Activated gamma-delta T cell (primary cell): ENCODE measurements at regions not wholly inside any gene's neighbourhood (a gene's known extent, or its start where the extent isn't known, plus 50 kb on each side); places are given as distances from the start of the nearest gene placed in this dataset.
"Not testable (repeated sequence)": the region's sequence is repeated elsewhere in the genome, so short reads cannot be mapped to it uniquely, and the experiment has no call there.

ENCODE experiments used
- DNase-seq: peaks from one replicate; lab custom pipeline; 2025; lab: John Stamatoyannopoulos, UW

DNA sequence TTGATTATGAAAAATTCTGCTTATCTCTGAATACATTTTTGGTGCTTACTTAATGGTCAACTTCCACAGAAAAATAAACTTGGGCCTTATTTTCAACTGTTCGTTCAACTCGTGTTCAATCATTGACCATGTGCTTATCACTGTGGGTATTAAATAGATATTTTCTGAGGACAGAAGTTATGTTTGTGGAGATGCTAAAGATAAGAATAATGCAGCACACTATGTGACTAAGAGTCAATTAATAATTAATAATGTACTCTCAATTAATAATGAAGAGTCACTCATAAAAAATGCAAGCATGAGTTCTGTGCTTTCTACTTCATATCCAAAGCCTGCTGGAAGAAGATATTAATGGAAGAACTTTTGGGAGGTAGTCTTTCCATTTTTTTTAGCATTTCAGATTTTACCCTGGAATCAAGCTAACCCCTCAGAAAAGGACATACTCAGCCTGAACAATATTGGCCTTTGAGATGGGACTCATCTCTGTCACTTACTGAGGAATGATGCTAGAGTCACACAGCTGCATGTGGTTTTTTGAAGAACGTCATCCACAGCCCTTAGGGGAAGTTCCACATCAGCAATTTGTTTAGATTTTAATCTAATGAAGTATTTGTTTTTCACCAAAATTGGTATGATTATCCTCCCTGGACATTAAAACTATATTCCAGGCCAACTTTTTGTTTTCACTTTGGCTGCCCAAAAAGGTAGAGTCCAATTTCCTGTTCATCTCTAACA, 191.9 kb upstream of the CRIM1 start:
- DNase-seq: no peak

DNA sequence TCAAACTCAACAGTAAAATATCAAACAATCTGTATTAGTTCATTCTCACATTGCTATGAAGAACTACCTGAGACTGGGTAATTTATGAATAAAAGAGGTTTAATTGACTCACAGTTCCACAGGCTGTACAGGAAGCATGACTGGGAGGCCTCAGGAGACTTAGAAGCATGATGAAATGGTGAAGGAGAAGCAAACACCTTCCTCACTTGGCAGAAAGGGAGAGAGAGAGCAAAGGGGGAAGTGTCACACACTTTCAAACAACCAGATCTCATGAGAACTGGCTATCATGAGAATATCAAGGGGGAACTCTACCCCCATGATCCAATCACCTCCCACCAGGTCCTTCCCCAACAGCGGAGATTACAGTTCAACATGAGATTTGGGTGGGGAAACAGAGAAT, 198.5 kb upstream of the CRIM1 start:
- DNase-seq: not testable (repeated sequence)

DNA sequence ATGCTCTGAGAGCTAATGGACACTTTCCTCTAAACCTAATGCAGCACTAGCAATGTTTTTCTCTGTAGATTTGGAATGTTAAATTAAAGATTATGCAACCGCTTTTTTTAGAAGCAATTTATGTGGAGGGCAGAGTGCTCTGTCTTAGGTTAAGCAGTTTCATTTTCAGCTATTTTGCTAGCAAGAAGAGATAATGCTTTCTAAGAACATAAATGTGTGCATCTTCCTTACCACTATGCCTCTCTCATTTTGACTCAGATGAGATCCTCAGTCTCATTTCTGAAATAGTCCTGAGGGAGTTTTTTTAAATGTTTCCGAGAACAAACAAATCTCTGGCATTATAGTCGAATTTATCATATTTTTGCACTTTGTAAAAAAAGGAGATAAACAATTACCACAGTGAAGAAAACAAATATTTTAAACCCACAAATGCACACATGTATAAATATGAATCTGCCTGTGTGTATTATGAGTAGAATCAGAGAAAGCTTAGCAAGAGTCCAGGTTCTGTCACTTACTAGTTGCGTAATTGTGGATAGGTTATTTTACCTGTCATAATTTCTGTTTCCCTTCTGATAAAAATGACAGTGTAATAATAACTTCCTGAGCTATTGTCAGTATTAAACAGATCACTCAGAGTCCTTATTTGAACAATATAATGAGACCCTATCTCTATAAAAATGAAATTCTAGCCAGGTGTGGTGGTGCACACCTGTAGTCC, 207.7 kb upstream of the CRIM1 start:
- DNase-seq: no peak

GRCh38 chr2:36146765-36147164, 208.8 kb upstream of the CRIM1 start:
- no peak for DNase-seq

GRCh38 chr2:36140391-36140790, 215.2 kb upstream of the CRIM1 start:
- no peak for DNase-seq

GRCh38 chr2:36137612-36138011, 218.0 kb upstream of the CRIM1 start:
- DNase-seq: no peak

GRCh38 chr2:36134281-36134680, 221.3 kb upstream of the CRIM1 start:
- no peak for DNase-seq

DNA sequence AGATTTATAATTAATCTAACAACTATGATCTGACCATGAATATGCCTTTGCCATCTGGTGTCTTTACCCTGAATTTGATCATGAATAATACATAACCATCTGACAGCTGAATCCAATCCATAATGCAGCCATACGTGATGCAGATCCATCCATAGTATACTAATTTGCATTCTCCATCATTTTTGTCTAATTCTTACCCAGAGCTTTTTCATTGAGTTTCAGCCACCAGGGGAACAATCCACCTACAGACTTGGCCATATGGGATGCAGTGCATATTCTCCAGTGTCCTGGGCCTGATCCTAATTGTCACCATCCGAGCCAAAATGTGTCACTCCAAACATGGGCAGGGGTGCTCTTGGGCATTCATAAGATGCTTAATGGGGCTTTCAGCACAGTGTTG, 227.2 kb upstream of the CRIM1 start:
- no peak for DNase-seq

DNA sequence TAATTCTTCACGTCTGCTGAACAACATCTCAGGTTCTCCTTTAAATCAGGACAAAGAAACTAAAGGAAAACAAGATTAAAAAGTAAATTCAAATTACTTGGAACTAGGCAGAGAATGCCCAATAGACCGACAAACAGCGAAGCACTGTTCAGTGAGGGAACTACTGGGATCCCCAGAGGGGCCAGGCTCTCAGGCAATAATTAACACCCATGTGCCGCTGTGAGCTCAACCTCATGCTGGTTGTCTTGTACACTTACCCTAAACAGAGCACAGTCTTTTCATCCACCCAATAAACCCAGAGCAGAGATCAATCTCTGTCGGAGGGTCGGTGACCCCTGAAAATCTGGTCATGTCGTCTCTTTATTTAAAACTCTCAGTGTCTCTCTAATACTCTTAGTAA, 229.9 kb upstream of the CRIM1 start:
- no peak for DNase-seq

DNA sequence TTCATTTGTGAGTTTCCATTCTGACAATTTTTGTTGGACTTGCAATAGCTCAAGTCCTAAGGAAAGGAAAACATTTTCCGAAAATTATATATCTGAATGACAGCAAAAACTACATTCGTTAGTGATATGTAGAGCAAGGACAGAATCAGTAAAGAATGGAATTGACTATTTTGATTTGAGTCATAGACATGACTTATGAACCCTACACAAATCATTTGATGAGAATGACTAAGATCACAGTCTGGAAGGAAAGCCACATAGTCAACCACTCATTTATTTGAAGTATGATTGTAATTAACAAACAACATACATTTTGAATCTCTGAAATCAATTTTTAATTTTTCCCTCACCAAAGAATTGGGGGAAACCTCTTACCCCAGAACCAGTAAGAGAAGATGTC, 231.6 kb upstream of the CRIM1 start:
- no peak for DNase-seq

- DNase-seq: no peak
These were observed 258.6 kb upstream of the CRIM1 start for GRCh38 chr2:36097022-36097421.

GRCh38 chr2:36091844-36092741, 263.5 kb upstream of the CRIM1 start:
- DNase-seq: not testable (repeated sequence)

GRCh38 chr2:36088716-36089328, 266.8 kb upstream of the CRIM1 start:
- DNase-seq: no peak

DNA sequence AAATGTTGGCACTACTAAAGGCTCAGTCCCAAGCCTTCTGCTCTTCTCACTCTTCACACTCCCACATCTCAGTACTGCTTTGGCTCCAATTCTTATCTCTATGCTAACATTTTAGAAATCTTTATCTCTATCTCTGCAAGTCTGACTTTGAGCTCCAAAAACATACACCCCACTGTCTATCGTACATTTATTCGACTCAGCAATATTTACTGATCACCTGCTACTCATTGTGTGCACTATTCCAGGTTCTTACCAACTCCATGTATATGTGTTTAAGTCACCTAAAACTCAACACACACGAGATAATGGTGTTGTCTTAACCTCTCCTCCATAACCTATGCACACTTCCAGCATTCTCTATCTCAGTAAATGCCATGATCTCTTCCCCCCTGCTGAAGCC, 268.2 kb upstream of the CRIM1 start:
- no peak for DNase-seq

DNA sequence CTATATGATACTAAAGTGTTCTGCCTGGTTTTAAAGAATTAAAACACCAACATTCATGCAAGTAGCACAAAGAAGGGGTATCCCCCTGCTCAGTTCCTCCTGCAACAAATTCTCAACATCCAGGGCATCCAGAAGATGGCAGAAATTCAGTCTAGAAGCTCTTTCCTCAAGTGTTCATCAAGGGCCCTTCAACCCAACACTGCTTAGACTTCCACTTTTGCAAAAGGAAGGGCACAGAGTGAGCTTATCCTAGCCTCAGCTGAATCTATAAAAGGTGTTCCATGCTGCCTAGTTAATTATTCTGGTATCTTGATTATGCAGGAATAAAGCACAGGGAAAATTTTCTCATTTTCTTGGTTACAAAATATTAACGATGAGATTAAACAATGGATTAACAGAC, 275.8 kb upstream of the CRIM1 start:
- DNase-seq: no peak

GRCh38 chr2:36074008-36074407, 281.6 kb upstream of the CRIM1 start:
- no peak for DNase-seq

- DNase-seq: no peak
These were observed 283.9 kb upstream of the CRIM1 start for GRCh38 chr2:36071698-36072097.

DNA sequence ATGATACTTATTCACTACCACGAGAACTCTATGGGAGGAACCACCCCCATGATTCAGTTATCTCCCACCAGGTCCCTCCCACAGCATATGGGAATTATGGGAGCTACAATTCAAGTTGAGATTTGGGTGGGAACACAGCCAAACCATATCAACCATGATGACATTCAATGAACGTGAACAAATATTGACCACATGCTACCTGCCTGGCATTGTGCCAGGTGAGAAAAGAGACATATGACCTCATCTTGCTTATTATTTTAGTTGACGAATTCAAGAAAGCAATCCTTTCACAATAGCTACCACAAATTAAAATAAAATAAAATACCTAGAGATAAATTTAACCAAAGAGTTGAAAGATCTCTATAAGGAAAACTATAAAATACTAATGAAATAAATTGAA, 286.5 kb upstream of the CRIM1 start:
- DNase-seq: no peak

- no peak for DNase-seq
These were observed 287.5 kb upstream of the CRIM1 start for GRCh38 chr2:36068086-36068485.

DNA sequence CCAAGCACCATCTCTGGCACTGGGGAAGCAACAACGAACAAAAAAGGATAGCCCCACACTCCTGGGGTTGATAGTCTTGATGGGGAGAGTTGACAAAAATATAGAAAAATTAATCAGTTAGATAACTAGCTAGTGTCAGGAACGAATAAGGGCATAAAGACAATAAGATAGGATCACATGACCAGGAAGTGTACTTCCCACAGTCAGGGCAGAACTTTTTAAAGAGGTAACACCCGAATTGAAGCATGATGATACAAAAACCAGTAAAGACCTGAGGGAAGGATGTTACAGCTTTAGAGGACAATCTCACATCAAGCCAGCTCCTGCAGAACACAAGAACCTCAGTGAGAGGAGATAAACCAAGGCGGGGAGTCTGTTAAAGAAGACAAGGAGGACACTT, 295.4 kb upstream of the CRIM1 start:
- DNase-seq: no peak

DNA sequence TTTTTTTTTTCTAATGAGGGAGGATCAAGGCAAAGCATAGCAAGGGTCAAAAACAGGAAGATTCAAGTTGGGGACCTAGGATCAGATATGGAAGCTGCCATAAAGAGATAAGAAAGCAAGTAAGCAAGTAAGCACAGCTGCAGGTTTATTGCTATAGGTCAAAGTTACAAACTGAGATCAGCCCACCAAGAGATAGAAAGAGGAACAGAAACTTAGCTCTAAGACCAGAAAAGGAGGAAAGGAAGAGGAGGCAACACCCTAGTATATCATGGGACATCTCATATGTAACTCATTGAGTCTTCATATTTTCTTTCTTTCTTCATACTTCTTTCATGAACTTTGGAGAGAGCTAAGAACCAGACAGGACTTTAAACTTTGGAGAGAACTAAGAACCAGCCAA, 295.9 kb upstream of the CRIM1 start:
- DNase-seq: no peak

GRCh38 chr2:36058953-36059352, 296.6 kb upstream of the CRIM1 start:
- DNase-seq: no peak
